ENCODE measurements at regions not wholly inside any gene's neighbourhood (a gene's known extent, or its start where the extent isn't known, plus 50 kb on each side); places are given as distances from the start of the nearest gene placed in this dataset.

DNA sequence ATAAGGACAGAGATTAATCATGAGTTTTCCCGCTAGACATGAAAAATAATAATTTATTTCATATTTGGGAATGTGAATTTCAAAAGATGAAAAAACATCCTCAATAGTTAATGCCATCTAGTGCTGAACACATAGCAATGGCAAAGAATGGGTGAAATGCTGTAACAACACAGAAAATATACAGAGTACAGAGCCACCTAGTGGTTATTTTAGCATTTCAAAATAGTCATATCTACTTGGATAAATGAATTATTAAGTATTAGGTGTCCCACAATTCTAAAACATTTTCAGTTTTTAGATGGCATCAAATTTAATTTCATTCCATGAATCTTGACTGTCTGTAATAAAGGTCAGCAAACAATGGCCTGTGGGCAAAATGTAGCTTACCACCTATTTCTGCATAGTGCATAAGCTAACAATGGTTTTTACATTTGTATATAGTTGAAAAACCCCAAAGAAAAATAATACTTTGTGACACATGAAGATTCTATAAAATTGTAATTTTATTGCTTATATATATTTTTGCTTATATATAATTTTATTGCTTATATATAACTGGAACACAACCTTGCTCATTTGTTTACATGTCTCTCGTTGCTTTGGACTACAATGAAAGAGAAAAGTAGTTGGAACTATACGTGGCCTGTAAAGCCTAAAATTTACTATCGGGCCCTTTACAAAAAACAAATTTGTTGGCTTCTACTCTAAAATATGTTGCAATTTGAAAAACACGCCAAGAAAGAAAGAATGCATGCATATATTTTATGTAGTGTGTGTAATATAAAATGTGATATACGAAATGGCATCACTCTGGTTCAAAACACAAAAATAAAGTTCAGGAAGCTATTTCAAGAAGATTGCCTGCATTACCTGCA, 99.1 kb upstream of the FAM47C start:
- TF ChIP-seq, protein P1, sequence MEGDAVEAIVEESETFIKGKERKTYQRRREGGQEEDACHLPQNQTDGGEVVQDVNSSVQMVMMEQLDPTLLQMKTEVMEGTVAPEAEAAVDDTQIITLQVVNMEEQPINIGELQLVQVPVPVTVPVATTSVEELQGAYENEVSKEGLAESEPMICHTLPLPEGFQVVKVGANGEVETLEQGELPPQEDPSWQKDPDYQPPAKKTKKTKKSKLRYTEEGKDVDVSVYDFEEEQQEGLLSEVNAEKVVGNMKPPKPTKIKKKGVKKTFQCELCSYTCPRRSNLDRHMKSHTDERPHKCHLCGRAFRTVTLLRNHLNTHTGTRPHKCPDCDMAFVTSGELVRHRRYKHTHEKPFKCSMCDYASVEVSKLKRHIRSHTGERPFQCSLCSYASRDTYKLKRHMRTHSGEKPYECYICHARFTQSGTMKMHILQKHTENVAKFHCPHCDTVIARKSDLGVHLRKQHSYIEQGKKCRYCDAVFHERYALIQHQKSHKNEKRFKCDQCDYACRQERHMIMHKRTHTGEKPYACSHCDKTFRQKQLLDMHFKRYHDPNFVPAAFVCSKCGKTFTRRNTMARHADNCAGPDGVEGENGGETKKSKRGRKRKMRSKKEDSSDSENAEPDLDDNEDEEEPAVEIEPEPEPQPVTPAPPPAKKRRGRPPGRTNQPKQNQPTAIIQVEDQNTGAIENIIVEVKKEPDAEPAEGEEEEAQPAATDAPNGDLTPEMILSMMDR (IDR thresholded peaks at IDR 0.05): peak in 3 of 4 experiments; percentile 16 to 36 (median 27)
- no peak for TF ChIP-seq POLR2AphosphoS5 (IDR thresholded peaks at IDR 0.05)
